Stimulated activated CD8-positive, alpha-beta memory T cell treated with anti-CD3 and anti-CD28 coated beads, Interleukin-12 subunit alpha, Interleukin-12 subunit beta, amount 100 ng/mL, for 1 hour (primary cell): ENCODE measurements at regions not wholly inside any gene's neighbourhood (a gene's known extent, or its start where the extent isn't known, plus 50 kb on each side); places are given as distances from the start of the nearest gene placed in this dataset.

Experiments used
- DNase-seq: peaks from one replicate; pipeline ENCODE4 v3.0.0-alpha.2; 2020; ENCODE audit warnings: low read depth

DNA sequence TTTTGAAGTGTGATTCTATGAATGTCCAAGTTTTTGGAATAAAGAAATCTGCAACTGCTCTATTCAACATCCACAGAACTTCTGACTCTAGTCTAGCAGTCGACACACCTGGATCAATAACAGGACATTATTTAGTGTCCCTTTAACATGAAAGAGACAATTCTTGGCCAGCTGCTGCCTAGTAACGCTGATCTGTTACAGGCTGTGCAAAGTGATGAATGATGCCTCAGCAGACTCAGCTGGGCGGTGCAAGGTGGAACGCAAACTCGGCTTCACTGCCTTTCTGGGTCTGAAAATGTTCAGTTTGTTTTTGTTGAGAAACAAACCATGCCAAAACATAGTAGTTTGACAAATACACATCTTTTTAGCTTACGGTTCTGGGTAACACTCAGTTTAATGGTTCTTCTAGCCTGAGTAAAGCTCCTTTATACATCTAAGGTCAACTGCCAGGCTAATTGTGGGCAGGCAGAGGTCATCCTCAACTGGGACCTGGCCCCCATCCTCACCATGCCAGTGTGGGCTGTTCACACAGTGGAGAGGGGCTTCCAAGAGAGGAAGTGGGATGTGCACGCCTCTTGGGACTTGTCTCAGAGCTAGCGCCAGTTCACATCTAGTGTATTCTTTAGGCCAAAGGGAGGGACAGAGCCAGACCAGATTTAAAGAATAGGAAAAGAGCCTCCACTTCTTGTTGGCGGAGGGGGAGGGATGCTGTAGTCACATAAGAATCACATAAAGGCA is 879.7 kb downstream of the QKI start:
- no peak for DNase-seq

DNA sequence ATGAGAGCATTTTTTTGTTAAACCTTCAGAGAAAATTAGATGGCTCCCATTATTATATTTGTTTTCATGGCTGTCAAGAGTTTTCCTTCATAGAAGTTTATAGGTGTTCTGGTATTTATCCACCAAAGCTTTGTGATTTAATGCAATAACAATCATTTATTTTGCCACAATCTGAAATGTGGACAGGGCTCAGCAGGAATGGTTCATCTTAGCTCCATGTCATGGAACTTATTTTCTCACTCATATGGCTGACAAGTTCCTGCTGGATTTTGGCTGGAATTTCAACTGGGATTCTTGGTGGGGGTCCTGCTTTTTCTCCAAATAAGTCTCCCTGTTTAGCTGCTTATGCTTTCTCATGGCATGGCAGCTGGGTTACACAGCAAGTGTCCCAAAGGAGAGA is 876.7 kb downstream of the QKI start:
- no peak for DNase-seq

DNA sequence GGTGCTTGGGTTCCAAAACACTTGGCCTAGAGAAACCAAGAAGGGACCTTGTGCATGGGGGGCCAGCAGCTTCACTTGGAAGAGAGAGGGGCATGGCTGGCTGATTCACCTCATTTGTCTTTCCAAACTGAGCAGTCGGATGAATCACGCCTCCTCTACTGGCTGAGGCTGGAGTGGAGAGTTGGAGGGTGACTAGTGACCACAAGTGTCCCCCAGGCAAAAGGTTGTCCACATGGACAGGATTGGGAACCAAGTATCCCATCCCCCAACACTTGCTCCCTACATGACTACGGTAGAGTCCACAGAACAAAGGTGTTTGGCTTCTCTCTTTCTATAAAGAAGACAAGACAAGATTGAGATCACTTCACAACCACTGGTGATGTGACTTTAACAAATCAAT is 875.6 kb downstream of the QKI start:
- no peak for DNase-seq

DNA sequence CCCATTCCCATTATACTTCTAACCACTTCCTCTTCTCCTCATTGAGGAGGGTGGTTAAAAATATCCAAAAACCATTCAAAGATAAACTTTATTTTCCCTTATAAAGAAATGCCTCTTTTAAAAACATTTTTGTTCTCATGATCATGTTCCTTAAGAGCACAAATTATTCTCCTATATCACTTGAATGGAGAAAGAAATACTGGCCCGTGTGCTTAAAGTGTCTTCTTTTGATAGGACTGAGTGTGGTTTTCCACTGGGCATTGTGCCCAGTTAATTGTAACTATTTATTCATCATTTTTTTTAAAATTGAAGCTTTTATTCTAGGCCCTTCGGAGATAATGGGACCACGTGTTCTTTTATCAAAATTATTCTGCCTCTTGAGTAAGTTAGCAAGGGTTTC is 871.5 kb downstream of the QKI start:
- no peak for DNase-seq

DNA sequence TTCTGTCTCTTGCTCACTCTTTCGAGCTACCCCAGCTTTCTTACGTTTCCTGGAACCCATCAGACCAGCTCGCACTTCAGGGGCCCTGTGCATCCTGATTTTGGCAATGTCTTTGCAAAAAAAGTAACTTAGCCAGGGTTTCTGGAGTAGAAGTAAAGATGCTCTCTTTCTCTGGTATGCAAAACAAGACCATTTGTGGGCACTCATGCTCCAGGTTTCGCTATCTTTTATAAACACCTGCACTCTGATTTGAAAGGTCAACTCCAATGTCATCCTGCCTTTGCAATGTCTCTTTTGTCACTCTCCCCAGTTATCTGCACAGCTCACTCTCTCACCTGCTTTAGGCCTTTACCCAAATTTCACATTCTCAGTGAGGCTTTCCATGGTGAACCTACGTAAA is 869.1 kb downstream of the QKI start:
- no peak for DNase-seq

DNA sequence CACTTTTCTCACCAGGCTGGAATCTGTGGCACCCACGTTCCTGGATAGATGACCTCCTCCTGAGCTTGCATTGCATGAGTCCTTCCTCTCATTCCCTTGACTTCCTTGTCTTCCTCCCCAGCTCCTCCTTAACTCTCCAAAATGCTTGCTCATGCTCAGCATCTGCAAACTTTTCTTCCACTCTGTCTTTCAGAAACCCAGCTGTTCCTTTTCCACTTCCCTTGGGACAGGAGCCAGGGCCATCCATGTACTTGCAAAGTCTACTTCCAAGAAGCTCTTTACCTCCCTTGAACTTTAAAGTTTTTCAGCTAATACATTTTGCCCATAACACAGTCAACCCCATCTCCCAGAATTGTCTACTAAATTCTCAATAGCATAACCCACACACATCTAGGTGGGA is 861.7 kb downstream of the QKI start:
- no peak for DNase-seq

DNA sequence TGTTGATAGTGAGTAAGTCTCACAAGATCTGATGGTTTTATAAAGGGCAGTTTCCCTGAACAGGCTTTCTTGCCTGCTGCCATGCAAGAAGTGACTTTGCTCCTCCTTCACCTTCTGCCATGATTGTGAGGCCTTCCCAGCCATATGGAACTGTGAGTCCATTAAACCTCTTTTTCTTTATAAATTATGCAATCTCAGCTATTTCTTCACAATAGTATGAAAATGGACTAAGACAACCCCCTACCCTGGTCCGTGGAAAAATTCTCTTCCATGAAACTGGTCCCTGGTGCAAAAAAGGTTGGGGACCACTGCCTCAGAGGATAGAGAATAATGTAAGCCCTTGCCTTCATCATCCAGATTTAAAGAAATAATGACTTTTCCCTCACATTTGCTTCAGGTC is 861.3 kb downstream of the QKI start:
- no peak for DNase-seq

DNA sequence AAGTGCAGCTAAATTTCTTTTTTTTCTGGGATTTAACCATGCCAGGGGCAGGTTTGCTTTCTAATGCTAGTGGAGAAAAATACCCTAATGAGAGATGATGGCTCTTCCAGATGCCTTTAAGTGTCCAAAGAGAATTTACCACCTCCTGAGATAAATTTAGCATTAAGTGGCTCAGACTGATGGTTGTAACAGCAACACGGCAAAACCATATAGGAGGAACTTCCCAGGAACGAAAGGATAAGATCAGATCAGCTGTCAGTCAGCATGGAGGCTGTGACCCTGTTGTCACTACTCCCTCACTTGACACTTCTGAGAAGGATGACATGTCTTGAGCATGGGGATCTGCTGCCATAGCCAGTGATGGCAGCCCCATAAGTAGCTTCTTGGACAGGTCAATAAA is 860.0 kb downstream of the QKI start:
- DNase-seq: no peak

DNA sequence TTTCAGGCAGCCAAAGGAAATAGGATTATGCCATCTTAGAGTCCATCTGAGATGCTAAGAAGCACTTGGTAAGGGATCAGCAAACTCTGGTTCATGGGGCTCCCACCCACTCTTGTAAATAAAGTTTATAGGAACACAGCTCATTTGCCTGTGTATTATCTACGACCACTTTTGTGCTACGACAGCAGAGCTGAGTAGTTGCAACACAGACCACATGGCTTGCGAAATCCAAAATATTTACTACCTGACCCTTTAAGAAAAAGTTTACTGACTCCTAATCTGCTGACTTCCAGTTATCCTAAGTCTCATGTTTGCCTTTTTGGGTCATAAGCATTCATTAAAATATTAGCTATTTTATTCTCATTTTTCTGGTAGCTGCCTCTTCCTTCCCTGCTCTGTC is 859.0 kb downstream of the QKI start:
- DNase-seq: no peak

DNA sequence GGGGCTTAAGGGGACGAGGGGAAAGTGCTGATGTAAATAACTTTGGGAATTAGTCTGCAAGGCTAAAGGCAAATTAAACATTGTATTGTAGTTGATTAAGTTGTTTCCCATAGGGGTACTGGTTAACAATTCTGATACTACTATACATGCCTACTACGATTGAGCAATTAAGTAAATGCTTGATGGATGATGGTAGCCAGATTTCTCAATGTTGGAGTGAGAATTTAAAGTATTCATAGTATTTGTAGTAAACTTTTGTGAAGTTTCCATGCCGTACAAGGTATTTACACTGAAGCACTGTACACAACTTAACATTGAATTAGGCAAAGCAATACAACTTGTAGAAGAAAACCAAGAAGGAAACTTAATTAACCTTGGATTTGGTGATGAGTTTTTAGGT is 852.3 kb downstream of the QKI start:
- no peak for DNase-seq

DNA sequence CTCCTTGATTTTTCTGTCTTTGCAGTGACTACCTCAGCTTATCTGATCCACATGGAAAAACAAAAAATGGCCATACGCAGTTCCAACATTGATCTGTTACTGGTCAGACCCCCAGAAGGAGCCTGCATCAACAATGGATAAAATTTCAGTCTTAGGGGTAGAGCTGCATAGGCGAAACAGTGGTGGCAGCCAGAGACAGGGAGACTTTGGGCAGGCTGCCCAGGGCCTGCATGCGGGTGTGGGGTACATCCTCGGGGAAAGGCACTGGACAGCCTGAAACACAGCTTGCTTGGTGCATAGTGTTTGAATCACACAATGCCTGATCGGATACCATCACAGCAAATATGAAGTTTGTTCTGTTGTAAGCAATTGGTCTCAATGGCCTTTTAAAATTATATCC is 847.8 kb downstream of the QKI start:
- no peak for DNase-seq

DNA sequence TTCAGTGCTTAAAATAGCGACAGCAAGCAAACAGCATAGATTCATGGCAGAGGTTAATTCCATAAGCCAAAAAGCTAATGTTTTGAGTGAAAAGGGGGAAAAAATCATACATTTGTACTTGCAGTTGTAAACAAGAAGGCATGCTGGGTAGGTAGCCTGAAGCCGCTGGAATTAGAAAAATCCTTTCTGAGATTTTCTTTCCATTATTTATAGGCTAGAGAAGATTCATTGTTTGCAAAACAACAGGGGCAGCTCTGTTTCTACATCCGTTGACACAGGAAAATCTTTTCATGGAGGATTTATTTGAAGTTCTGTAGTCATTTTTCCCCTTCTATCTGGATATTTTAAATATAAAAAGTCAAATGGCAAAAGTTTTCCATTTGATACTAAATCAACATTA is 843.9 kb downstream of the QKI start:
- DNase-seq: no peak

DNA sequence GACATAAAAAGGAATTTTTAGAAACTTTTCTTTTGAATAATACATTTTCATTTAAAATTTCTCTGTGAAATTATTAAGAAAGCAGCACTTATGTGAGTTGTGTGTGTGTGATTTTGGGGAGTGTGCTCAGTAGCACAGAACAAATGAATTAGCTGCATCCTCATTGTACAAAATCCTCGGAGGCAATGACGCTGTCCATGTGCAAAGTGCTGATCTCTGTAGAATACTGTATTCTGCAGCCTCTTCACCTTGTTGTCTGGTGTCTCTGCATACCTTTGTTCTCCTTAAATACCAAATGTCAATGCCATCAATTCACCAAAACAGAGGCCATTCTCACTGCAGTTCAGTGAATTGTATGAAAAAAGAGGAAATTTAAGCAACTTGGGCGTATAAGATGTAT is 838.4 kb downstream of the QKI start:
- no peak for DNase-seq

DNA sequence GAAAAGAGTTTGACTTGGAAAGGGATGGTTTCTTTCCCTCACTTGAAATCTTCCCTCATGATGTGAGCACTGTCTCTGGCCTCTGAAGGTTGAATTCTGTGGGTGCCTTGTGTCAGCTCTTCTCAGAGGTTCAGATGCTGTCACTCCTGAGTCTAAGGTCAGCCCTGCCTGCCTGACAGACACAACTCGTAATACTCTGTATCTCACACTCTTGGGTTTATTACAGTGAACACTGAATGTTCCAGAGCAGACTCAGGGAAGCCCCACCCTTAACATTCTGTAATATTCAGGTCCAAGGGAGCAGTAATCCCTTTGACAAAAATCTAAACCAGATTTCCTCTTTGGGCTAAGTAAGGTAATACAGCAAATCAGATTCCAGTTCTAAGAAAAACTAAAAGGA is 837.8 kb downstream of the QKI start:
- DNase-seq: no peak

DNA sequence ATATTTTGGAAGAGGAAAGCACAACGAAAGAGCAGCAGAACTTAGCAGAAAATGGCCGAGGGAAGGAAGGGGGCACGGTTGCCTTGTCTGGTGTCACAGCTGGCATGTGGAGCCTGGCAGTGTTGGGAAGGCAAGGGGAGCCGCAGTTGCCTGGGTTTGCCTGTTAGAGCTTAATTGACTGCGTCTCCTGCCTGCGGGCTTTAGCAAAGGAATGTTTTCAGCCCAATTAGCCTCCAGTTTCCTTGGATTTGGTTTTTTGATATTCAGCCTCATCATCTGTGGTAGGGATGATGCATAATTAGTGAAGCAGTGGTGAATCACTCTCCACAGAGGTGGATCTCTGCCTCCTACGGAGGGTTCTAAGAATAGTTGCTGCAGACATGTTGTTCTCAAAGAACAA is 832.6 kb downstream of the QKI start:
- DNase-seq: no peak

DNA sequence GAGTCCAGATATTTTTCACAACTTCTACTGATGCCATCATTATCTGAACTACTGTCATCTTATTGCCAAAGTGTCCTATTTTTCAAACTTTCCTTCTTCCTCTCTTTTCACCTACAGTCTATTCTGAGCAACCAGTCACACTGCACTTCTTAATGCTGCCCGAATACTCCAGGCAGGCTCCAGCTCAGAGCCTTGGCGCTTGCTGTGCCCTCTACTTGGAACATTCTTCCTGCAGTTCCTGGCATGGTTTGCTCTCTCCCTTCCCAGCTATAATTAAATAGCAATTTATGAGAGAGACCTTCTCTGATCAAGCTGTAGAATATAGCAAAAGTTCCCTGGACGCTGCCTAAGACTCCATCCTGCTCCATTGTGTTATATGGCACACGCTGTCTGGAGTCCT is 831.6 kb downstream of the QKI start:
- no peak for DNase-seq

DNA sequence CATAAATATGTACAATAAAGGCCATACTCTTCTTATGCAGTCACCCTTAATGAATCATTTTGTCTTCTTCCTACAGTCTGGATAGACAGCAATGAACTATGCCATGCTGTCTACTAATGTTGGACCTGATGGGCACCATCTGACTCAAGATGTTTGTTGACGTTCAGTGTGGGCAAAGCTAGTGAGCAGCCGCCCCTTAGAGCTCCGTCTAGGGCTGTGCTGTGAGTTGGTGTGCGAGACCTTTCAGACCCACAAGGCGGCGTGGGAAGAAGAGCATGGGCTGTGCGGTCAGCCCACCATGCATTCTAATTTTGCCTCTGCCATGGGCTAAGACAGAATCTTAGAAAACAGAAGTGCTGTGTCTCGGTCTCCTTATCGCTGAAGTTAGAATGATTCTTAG is 829.4 kb downstream of the QKI start:
- no peak for DNase-seq

DNA sequence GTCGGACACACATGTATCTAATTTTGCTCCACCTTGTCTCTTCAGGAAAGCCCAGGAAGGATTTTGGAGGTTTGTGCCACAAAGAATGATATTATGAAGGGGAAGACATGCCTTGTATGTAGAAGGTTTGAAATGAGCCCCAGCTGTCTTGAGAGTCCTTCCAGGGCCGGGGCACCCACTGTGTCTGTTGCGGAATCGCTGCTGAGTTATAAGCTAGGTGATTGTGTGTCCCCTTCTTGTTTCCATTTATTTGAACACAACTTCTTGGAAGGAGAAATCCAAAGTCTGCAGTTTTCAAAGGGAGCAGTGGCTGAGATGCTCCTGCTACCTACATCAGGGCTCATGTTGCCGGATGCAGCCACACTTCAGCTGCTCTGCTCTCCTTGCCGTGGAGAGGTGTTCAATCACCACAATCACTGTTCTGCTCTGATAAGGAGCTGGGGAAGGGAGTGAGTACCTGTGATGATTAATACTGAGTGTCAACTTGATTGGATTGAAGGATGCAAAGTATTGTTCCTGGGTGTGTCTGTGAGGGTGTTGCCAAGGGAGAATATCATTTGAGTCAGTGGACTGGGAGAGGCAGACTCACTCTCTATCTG is 828.6 kb downstream of the QKI start:
- no peak for DNase-seq

DNA sequence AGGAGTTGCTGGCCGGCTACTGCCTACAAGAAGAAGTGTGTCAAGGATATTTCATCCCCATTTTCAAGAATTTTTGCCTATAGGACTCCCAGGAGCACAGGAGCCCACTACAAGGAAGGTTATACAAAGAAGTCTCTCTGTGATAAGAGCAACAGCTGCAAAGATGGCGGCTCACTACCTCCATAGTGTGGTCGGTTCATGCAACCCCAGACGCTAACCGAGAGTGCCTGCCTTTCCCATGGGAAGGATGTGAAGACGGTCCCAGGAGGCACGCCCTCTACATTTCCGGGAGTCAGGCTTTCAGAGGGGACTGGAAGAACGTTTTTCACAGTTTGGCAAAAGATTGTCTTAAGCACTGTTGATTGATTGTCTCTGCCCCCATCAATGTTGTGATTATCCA is 816.3 kb downstream of the QKI start:
- DNase-seq: no peak

DNA sequence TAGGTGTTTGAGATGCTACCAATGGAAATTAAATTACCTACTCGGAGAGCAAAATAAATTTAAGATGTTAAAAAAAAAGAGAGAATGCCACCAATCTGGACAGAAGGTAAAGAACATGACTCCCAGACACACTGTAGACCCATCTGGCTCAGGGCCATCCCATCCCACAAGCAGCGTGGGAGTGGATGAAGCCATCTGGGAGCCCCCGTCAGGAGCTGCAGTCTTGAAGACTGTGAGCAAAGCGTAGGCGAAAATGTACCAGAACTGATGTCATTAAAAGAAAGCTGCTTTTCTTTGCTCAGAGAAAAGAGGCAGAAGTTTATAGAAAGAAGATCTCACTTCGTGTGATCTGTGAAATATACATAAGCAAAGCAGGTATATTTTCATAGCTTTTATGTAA is 815.7 kb downstream of the QKI start:
- DNase-seq: no peak

DNA sequence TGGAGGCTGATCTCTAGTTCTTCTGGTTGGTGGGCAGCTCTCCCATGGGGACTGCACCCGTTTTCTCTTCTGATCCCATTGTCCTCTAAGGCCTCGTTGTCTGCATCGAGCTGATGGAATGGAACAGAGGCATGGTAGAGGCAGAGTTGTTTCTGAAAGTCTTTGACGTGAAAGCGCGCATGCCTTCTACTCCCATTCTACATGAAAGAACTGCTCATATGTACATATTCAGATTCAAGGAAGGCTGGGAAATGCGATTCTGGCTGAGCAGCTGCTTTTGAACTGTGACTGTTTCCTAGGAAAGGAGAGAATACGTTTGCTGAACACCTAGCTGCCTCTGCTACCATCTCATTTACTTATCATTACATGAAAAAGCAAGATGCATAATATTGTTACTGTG is 815.2 kb downstream of the QKI start:
- no peak for DNase-seq

DNA sequence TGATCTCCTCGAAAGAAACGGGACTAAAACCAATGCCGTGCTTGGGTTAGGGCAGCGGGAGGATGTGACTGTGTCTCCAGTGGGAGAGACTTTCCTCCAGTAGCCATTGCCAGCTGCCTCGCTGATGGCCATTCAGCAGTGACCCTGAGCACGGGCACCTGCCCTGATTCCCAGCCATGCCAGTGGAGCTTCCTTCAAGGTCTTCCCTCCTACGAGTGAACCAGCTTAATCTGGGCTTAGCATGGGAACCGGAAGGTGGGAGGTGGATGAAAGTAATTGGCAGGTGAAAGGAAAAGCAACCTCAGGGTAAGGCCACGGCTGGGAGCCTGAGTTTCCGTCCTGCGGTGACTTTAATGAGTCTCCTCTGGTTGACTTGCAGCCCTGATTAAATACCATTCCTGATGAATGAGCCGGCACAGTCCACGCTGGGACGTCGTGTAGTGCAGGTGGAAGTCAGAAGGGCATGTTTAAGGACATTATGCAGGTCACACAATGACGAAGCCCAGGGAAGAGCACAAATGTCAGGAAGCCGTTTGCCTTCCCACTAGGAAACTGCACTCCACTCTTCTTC is 813.5 kb downstream of the QKI start:
- DNase-seq: no peak

DNA sequence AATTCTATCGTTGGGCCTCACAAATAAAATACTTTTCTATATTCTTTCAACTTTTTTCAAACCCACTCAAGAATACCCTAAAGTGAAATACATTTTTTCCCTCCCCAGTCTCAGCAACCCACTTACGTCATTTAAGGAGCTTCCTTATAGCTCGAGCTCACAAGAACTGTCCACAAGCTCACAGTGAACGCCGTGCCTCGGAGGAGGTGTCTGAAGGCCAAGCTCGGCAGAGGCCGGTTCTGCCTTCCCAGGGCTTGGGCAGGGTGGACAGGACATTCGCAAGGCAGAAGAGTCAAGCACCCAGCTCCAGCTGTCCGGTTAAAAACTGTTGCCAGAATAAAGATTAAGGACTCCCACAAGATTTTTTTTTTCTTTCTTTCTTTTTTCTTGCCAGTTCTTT is 802.3 kb downstream of the QKI start:
- DNase-seq: no peak

DNA sequence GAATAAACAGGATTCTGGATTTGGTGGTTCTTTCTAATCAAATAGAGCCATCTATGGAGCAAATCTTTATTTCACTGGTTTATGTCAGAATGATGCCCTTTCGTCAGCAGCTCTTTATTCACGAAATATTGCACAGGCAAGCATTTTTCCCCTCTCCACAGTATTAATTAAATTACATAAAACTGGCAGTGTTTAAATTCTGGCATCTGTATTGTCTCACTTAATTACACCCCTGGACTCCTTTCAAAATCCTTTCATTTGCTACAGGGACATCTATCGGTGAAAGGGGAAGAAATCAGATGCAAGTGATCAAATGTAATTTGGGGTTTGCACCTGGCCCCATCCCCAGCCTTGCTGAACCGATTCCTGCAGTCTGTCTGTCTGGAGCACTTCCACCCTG is 801.9 kb downstream of the QKI start:
- DNase-seq: no peak
